ENCODE measurements at regions not wholly inside any gene's neighbourhood (a gene's known extent, or its start where the extent isn't known, plus 50 kb on each side); places are given as distances from the start of the nearest gene placed in this dataset.
A peak's percentile ranks its signal among the peaks of the same experiment; 100 is the strongest.
"Not testable (repeated sequence)": the region's sequence is repeated elsewhere in the genome, so short reads cannot be mapped to it uniquely, and the experiment has no call there.

DNA sequence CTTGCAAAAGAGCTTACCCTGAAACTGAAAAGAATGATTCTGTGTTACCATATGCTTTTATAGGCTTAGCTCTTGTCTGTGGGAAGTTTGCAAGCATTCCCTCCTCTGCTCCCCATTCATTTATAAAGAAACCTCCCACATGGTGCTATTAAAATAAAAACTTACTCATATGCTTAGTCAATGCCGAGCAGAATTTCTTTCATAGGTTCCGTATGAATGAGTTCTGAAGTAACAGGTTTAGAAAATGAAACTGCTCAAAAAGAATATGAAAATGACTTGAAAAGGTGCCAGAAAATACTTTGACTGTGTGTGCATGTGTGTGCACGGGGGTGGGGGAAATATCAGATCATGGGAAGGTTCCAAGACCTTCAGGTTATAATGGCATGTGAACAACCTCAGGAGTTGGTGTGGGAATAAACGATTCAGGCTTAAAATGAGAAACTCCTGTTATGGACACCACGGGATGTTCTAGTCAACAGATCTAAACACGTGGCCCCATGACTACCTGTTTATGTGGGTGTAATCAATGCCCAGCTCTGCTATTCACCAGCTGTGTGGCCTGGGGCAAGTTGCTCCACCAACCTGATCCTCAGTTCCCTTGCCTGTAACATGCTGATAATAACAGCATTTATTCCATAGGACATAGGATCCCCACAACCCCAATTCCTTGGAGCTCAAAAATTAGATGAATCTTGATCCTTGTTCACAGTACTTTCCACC is 293.7 kb upstream of the PLGLB1 start:
- DNase-seq (ENCODE audit: low read depth, low spot score), result not testable (repeated sequence)

DNA sequence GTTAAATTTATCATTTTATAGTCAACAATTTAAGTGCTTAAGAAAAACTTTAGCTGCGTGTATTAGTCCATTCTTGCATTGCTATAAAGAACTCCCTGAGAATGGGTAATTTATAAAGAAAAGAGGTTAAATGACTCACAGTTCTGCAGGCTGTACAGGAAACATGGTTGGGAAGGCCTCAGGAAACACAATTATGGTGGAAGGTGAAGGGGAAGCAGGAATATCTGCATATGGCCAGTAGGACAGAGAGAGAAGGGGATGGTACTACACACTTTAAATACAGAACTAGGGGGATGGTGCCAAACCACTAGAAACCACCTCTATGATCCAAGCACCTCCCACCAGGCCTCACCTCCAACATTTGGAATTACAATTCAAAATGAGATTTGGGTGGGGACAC is 295.5 kb upstream of the PLGLB1 start:
- DNase-seq (ENCODE audit: low read depth, low spot score), result not testable (repeated sequence)

DNA sequence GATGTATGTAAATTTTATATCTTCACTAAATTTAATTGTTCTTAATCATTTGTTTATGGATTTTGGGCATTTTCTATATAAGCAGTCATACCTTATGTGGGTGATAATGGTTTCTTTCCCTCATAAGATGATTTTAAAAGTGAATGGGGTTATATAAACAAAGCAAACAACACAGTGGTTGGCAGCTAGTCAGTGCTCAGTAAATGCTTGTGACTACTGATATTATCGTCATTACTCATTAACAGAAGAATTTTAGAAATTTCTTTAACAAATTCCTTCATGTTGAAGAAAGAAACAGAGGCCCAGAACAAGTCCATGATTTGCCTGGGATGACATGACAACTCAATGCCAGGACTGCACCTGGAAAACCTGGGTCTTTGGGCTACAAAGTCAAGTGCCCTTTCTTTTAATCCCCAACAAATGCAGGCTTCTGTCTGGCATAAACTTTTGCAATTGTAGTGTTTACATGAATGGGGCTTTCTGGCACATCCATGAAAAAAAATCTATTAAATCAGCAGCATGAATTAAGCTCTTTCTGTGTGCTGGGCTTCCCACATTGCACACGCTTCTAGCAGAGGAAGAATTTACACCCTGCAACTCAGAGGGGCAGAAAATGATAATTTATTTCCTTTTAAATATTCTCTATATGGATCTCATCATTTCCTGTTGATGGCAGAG is 297.3 kb upstream of the PLGLB1 start:
- DNase-seq (ENCODE audit: low read depth, low spot score), result peak; percentile 71

DNA sequence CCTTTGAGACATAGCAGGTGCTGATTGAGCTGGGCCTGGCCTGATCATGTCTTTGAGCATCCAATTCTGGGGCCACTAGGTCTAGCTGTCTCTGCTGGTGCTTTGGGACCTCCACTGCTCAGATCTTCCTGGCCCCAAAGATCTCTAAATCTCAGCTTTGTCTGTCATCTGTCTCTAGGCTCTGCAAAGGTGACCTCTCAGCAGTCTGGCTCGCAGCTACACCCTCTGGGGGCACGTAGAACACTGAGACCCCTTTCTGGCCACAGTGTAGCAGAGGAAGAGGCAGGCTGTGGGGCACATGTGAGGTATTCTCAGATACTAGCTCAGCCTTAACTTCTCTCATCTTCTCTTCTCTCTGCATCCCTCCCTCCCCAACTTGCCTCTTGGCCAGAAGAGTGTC is 298.1 kb upstream of the PLGLB1 start:
- not testable (repeated sequence) for DNase-seq (ENCODE audit: low read depth, low spot score)

DNA sequence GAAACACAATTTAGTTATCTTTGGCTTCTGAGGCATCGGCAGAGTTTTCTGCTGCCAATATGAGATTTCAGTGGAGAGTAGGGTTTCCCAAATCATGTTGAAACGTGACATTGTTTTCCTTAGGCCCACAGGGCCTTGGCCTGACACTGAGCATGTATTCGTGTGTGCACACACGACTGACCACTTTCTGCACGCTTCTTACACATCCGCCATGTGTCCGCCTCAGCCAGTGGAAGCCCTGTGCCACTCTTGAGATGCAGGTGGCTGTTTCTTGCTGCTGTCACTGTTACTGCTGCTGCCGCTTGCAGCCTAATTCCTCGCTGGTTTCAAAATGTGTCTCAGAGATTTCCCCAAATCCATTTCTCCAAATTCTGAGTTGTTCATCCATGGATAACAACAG is 299.6 kb upstream of the PLGLB1 start:
- not testable (repeated sequence) for DNase-seq (ENCODE audit: low read depth, low spot score)

DNA sequence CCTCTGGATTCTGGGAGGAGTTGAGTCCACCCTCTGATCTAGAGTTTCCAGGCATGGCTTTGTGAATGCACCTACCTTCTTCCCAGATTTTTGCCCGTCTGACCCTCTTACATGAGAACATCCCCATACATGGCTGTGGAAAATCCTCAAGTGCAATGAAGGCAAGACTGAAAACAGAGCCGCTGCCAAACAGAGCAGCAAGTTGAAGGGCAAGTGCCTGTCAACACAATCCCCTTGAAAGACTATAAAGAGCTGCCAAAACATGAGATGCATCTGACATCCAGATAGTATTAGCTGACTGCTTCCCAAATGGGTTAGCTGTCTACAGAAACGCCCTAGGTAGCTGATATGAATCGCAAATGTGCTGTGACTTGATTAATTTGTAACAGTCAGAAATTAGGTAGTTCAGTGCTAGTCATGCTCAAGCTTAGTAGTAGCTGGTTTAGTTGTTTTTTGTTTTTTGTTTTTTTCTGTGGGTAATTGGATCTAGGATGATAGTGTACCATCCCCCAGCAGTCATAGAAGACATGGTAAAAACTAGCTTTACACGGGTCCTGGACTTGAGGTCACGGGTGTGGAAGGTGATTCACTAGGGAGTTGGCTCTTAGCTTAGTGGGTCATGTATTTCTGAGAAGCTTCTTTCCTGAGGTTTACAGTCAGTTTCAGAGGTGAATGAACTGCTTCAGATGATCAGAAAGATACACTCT is 302.8 kb upstream of the PLGLB1 start:
- not testable (repeated sequence) for DNase-seq (ENCODE audit: low read depth, low spot score)

DNA sequence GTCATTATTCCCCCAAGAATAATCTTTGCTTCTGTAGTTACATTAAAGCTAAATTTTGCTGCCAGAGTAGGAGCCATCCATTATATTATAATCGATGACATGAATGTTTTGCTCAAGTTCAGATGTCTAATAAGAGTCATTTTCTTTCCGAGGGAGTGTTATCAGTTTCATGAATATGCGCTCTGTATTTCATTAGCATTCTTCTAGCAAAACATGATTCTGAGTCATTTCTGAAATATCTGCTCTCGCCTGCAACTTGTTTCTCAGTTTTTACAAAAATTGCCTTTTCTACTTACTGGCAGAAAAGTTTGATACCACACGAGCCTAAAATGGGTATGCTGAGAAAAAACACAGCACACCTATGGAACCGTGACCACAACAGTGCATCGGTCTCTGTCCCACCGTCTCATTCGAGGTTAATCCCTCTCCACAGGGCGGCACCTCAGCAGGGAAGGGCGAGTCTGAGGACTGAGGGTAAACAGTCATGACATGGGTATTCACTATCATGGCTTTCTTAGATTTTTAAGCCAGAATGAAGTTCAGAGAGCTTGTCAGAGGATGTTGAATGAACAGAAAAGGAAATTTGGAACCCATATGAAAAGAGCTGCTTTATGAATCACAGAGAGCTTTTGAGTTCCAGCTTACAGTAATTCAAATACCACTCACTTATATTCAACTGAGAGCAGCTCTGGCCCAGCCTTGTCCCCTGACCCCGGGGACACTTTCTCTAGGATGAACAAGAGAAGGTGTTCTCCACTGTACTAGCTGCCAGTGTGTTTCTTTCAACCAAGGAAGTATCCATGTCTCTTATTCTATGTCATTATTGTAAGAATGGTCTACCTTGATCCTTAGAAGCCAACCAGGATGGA is 303.6 kb upstream of the PLGLB1 start:
- DNase-seq (ENCODE audit: low read depth, low spot score), result not testable (repeated sequence)

DNA sequence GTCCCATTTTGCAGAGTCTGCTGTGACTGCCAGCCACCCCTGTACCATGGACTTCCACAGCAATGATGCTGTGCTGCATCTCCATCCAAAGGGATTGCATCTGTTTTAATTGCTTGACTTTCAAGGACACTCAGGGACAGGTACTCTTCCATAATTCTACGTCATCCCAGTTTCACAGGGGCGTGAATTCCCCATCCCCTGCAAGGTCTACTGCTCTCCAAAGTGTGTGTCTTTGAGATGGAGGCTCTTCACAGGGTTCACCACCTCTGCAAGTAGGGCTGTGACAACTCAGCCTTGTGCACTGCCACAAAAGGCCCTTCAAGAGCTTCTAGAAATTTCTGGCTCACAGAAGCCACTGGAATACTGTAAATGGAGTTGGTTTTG is 304.3 kb upstream of the PLGLB1 start:
- not testable (repeated sequence) for DNase-seq (ENCODE audit: low read depth, low spot score)

DNA sequence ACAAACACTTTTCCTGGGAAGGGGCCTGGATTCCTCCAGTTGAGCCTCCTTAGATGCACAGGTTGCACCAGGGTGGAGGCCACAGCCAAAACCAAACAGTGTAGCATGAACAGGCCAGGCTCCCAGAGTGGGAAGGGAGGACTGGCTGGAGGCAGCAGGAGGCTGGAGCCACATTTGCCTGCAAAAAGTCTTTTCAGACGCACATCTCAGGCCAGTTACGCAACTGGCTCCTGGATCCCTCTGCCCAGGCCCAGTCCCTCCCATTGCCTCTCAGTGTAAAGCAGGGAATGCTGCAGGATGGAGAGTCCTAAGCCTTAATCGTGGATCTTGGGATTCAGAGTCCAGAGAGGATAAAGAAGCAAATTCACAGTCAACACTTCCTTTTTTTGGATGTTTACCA is 305.1 kb upstream of the PLGLB1 start:
- DNase-seq (ENCODE audit: low read depth, low spot score), result not testable (repeated sequence)

DNA sequence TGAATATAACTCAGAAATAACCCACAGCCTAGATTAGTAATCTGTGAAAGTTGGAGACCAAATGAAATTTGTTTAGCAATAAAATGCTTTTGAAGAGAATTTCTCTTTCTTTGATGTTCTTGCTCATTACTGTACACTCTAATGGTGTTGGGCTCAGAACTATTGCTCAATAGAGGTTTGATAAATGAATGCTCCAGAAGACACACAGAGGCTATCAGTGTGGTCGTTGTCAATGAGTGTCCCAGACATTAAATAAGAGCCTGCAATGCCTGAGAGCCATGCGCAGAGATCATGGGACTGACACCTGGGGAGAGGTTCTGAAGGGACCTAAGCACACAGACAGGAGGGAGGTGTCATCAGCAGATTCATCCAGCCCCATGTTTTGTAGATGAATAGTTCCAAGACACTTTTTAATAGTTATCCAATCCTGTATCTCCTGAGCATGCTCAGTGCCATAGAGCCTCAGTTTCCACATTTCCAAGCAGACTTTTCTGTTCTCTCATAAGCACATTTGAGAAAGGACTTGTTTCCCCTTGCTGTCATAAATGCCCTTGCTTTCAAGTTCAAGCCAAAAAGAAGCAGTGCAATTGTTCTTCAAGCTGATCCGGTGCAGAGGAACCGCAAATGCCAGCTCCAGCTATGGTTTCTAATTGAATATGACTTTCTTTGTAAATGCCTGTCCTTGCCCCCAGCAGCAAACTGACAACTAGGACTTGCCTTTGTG is 306.2 kb upstream of the PLGLB1 start:
- not testable (repeated sequence) for DNase-seq (ENCODE audit: low read depth, low spot score)

DNA sequence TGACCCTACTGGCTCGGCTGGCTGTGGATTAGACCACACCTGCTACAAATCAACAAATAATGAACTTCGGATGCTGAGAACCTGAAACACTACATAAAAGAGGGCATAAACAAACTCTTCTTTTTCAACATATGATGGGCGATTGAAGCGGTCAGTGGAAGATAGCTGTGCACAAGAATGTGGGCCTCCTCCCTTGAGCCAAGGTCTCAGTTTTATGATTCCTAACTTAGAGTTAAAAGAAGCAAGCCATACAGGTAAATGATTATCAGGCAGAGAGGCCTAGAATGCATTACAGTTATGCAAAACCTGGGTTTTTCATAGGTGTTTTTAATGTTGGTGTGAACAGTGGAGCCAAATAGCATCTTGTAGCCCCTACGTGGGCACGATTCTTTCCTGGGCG is 307.9 kb upstream of the PLGLB1 start:
- not testable (repeated sequence) for DNase-seq (ENCODE audit: low read depth, low spot score)

DNA sequence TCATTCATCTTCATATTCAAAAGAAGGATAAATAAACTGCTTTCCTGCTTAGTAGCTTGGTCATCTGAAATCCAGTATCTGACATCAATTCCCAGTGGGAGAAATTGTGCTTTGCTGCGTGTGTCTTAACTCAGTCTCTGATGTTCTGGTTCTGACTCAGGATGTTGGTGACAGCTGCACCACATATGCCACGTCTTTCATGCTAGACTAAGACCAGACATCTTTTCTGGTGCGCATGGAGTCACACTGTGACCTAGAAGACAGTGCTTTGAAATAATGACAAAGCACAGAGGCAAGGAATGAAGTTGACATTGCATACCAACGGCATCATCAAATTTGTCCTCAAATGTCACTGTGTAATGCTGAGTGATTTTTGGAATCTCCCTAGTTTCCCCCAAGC is 308.8 kb upstream of the PLGLB1 start:
- not testable (repeated sequence) for DNase-seq (ENCODE audit: low read depth, low spot score)

DNA sequence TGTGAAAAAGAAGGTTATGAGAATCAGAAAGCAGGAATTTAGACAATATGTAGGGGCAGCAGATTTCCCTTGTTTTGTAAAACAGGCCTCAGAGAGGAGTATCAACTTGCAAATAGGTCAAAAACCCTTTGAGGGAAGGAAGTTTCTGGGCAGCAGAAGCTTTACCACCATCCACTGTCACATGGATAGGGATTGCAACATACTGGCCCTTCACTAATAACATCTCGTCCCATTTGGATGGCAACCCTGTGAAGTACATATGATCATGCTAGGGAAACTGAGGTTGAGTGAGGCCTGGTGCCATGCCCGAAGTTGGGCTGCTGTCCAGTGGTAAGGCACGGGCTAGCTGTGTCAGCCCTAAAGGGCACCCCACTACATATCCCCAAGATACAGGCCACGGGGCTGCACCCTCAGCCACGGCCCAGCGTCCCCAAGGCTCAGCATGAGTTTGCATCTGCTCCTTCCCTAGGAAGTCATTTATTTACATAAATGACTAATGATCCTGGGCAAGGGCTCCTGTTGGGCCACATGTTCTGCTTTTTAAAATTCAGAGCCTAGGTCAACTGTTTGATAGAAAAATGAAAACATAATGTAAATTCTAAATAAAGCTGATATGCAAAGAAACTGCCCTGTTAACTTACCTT is 310.4 kb upstream of the PLGLB1 start:
- not testable (repeated sequence) for DNase-seq (ENCODE audit: low read depth, low spot score)

DNA sequence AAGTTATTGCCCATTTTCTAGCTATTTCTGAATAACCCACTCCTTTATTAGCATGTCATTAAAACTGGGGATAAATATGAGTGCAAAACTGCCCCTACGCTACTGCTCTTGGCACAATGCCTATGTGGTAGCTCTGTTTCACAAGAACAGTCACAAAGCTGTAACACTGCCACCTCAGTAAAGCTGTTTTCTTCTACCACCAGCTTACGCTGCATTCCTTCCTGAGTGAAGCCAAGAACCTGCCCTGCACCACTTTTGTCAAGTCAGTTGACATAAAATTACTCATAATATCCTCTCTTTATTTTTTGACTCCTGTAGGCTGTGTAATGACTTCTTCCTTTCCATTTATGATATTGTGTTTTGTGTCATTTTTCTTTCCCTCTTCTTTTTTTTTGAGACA is 313.2 kb upstream of the PLGLB1 start:
- DNase-seq (ENCODE audit: low read depth, low spot score), result not testable (repeated sequence)

DNA sequence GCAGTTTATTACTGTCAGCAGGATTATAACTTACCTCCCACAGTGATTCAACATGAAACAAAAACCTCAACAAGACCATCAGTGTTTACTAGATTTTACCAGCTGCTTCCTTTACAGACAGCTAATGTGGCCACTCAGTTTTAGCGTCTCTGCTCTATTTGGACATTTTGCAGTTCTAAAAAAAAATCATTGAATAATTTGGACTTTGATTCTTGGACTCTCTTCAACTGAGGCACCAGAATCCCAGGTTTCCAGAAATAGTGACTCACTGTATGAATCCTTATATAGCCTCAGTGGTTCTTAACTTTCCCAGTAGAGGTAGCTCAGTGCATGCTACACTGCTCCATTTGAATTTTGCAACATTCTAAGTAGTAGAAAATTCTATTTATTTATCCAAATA is 317.4 kb upstream of the PLGLB1 start:
- peak; percentile 14 for DNase-seq (ENCODE audit: low read depth, low spot score)

DNA sequence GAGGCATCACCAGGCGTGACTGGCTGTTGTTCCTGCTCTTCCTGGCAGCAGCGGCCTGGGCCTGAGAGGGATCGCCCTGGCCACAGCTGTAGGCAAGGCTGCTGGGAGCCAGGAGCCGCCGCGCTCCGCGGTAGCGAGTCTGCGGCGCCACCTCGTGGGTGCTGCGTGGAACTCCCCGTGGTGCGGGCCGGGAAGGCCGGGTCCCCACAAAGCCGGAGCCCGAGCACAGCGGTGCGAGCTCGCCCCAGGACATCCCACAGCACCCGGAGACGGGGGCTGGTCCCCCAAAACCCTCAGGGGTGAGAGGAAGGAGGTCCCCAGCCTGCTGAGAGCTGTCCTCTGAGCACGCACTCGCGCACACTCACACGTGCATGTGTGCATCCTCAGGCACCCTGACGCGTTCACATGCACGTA is 320.0 kb upstream of the PLGLB1 start:
- peak; percentile 82 for DNase-seq (ENCODE audit: low read depth, low spot score)

DNA sequence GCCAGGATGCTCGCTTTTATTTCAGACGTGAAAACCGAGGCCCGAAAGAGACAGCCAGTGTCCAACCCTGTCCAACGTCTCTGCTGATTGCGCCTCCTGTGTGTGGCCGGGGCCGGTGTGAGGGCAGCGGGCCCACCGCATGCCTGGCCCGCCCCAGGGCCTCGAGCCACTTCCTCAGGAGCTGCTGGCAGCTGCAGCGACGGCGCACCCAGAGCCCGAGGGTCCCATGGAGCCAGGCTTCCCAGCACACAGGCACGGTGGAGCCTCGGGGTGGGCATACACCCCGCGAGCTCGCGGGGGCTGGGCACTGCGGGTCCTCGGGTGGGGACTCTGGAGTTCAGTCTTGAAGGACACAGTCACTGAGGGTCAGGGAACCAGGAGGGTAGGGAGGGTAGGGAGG is 320.5 kb upstream of the PLGLB1 start:
- not testable (repeated sequence) for DNase-seq (ENCODE audit: low read depth, low spot score)

DNA sequence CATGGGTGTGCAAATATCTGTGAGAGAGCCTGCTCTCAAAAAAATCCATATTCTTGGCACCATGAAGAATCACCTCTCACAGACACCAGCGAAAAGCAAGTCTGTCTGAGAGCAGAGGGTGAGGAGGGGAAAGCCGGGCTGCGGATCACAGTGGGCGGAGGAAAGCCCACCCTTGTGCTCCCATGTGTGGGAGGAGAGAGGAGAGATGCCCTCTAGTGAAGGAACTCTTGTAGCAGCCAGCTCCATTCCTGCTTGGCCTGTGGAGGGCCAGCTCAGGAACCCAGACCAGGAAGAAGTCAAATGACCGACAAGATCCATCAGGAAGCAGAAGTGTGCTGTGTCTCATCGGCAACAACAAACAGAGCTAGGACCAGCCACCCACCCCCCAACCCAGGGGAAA is 321.7 kb upstream of the PLGLB1 start:
- DNase-seq (ENCODE audit: low read depth, low spot score), result not testable (repeated sequence)

DNA sequence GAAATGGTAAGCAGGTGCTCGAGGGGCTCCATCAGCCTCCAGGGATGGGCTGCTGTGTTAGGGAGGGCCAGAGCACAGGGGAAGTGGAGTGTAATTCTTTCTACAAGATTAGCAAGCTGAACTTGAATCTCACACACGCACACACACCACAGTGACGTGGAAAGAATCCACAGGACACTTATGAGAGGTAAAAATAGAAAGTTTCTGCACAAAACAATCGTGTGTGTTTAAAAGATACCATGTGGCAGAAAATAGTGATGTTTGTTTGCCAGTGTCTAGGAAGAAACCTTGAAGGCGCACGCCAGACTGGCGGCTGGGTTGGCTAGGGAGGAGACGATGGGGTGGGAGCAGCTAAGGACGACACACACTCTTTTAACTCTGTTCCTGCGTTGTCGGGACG is 323.6 kb upstream of the PLGLB1 start:
- DNase-seq (ENCODE audit: low read depth, low spot score), result not testable (repeated sequence)

DNA sequence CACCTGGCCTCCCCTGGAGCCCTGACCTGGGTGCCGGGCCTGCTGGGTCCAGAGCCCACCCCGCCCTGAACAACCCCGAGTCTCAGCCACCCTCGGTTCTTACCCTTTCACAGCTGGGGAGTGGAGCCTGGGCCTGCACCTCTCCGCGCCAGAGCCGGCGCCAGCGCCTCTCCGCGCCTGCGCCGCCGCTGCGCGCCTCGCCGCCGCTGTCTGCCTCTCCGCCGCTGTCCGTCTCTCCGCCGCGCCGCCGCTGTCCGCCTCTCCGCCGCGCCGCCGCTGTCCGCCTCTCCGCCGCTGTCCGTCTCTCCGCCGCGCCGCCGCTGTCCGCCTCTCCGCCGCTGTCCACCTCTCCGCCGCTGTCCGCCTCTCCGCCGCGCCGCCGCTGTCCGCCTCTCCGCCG is 326.9 kb upstream of the PLGLB1 start:
- peak; percentile 24 for DNase-seq (ENCODE audit: low read depth, low spot score)
